ENCODE measurements at regions not wholly inside any gene's neighbourhood (a gene's known extent, or its start where the extent isn't known, plus 50 kb on each side); places are given as distances from the start of the nearest gene placed in this dataset.

GRCh38 chr7:115081772-115082171 lies 159.9 kb downstream of the MDFIC start:
- TF ChIP-seq POLR2A (IDR thresholded peaks at IDR 0.05) (no peak), CTCF (IDR thresholded peaks at IDR 0.05) (no peak), EP300 (IDR thresholded peaks at IDR 0.05) (no peak), POLR2AphosphoS5 (IDR thresholded peaks at IDR 0.05) (no peak)
- Histone ChIP-seq H3K4me1 (no peaks in the 10 kb centered on the region), H3K36me3 (no peaks in the 10 kb centered on the region), H3K4me3 (no peak overlapping the region), H3K27me3 (no peaks in the 10 kb centered on the region), H3K9me3 (no peaks in the 10 kb centered on the region), H3K27ac (no peak overlapping the region)
- DNase-seq (ENCODE audit: low spot score in 2 of 2) = no peak
- 77% methylated on average over 3 of the region's 3 CpGs for WGBS

GRCh38 chr7:115078851-115079250 lies 157.0 kb downstream of the MDFIC start:
- H3K4me3 ChIP-seq = no peak overlapping the region
- H3K9me3 ChIP-seq = no peaks in the 10 kb centered on the region
- H3K27me3 ChIP-seq = no peaks in the 10 kb centered on the region
- TF ChIP-seq POLR2AphosphoS5 (IDR thresholded peaks at IDR 0.05) (no peak), EP300 (IDR thresholded peaks at IDR 0.05) (no peak), CTCF (IDR thresholded peaks at IDR 0.05) (no peak), POLR2A (IDR thresholded peaks at IDR 0.05) (no peak)
- H3K4me1 ChIP-seq = no peaks in the 10 kb centered on the region
- no peak overlapping the region for H3K27ac ChIP-seq
- no peaks in the 10 kb centered on the region for H3K36me3 ChIP-seq
- 70% methylated on average over 1 of the region's 1 CpG for WGBS
- DNase-seq (ENCODE audit: low spot score in 2 of 2) = no peak

- Histone ChIP-seq H3K9me3 (no peaks in the 10 kb centered on the region), H3K4me3 (no peak overlapping the region), H3K4me1 (no peaks in the 10 kb centered on the region), H3K27me3 (no peaks in the 10 kb centered on the region), H3K27ac (no peak overlapping the region), H3K36me3 (no peaks in the 10 kb centered on the region)
- DNase-seq (ENCODE audit: low spot score in 2 of 2) = no peak
- no peak for TF ChIP-seq CTCF (IDR thresholded peaks at IDR 0.05)
- TF ChIP-seq POLR2A (IDR thresholded peaks at IDR 0.05) = no peak
- no peak for TF ChIP-seq EP300 (IDR thresholded peaks at IDR 0.05)
- no peak for TF ChIP-seq POLR2AphosphoS5 (IDR thresholded peaks at IDR 0.05)
Observed at GRCh38 chr7:115078386-115078785, 156.5 kb downstream of the MDFIC start.

- DNase-seq (ENCODE audit: low spot score in 2 of 2) = no peak
- Histone ChIP-seq H3K27ac (no peak overlapping the region), H3K9me3 (no peaks in the 10 kb centered on the region), H3K4me3 (no peak overlapping the region), H3K36me3 (no peaks in the 10 kb centered on the region), H3K27me3 (no peaks in the 10 kb centered on the region), H3K4me1 (no peaks in the 10 kb centered on the region)
- 88% methylated on average over 1 of the region's 1 CpG for WGBS
- TF ChIP-seq EP300 (IDR thresholded peaks at IDR 0.05) = no peak
- no peak for TF ChIP-seq POLR2AphosphoS5 (IDR thresholded peaks at IDR 0.05)
- TF ChIP-seq POLR2A (IDR thresholded peaks at IDR 0.05) = no peak
- no peak for TF ChIP-seq CTCF (IDR thresholded peaks at IDR 0.05)
Observed at GRCh38 chr7:115070311-115070710, 148.4 kb downstream of the MDFIC start.

Data from suprapubic skin (tissue), 4 donors.